NCI-H774 (cell line): ENCODE measurements at regions not wholly inside any gene's neighbourhood (a gene's known extent, or its start where the extent isn't known, plus 50 kb on each side); places are given as distances from the start of the nearest gene placed in this dataset.

ENCODE experiments used
- DNase-seq: peaks from one replicate; lab custom pipeline; 2025; lab: John Stamatoyannopoulos, UW

- no peak for DNase-seq
Observed at GRCh38 chr13:21318891-21319532, 140.1 kb downstream of the ZDHHC20 start.

DNA sequence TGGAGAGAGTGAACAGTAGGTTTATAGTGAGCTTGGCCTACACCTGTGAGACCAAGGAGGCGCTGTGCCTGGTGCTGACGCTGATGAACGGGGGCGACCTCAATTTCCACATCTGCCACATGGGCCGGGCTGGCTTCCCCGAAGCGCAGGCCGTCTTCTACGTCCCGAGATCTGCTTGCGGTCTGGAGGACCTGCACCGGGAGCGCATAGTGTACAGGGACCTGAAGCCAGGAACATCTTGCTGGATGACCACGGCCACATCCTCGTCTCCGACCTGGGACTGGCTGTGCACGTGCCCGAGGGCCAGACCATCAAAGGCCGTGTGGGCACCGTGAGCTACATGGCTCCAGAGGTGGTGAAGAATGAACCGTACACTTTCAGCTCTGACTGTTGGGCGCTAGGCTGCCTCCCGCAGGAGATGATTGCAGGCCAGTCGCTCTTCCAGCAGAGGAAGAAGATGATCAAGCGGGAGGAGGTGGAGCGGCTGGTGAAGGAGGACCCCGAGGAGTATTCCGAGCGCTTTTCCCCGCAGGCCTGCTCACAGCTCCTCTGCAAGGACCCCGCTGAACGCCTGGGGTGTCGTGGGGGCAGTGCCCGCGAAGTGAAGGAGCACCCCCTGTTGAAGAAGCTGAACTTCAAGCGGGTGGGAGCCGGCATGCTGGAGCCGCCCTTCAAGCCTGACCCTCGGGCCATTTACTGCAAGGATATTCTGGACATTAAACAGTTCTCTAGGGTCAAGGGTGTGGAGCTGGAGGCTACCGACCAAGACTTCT lies 139.0 kb downstream of the ZDHHC20 start:
- DNase-seq, result no peak

DNA sequence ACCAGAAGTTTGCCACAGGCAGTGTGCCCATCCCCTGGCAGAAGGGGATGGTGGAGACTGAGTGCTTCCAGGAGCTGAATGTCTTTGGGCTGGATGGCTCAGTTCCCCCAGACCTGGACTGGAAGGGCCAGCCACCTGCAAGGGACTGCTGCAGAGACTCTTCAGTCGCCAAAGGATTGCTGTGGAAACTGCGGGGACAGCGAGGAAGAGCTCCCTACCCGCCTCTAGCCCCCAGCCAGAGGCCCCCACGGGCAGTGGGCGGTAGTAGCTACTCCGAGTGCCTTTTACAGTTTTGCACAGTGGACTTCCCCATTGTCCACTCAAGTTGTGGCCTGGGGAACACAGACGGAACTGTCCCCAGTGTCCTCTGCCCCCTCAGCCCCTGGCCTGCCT lies 138.5 kb downstream of the ZDHHC20 start:
- no peak for DNase-seq

GRCh38 chr13:21321269-21321668 lies 137.8 kb downstream of the ZDHHC20 start:
- DNase-seq, result no peak

DNA sequence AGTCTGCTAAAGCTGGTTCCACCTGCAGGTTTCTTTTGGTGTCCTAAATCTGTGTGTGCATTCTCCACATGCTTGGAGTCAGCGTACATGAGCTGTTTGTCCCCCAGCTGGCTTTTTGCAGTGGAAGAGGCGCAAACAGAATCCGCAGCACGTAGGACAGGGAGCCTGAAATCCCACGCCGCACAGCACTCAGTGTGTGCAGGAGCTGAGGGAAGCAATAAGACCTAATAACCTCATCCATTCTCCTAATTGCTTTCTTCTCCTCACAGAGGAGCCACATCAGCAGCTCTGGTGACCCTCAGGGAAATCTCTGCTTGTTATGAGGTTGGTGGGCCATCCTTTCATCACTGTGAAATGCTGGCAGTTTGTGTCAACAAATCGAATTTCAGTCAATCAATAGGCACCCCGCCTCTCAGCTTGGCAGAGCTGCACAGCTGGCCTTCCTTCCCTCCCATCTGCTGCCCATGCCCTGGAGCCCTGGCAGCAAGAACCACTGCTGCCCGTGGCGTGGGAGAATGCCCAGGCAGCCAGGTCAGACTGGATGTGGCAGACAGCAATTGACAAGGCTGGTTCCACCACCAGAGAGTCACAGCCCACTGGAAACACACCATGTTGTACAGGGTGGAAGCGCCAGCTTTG lies 136.7 kb downstream of the ZDHHC20 start:
- DNase-seq, result no peak
